GM18519 (cell line): ENCODE measurements at regions not wholly inside any gene's neighbourhood (a gene's known extent, or its start where the extent isn't known, plus 50 kb on each side); places are given as distances from the start of the nearest gene placed in this dataset.
"Not testable (repeated sequence)": the region's sequence is repeated elsewhere in the genome, so short reads cannot be mapped to it uniquely, and the experiment has no call there.

Source experiments
- ATAC-seq: cut with Tn5 transposase; IDR thresholded peaks from one replicate; pipeline ENCODE4 v1.9.1; 2021; ENCODE audit warnings: mild to moderate bottlenecking, moderate library complexity; ENCODE audit not compliant: unreplicated experiment, low FRiP score

DNA sequence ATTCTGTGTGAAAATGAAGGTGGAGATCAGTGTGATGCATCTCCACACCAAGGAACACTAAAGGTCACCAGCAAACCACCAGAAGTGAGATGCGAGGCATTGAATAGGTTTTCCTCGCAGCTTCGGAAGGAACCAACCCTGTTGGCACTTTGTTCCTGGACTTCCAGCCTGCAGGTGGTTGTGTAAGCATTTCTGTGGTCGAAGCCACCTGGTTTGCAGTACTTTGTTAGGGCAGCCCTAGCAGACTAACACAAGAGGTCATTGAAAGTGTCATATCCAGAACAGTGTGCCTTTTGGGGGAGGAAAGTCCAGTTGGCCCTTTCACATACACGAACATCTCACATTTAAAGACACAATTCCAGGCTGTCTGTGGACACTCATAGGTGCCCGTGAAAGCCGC, 237.2 kb upstream of the PLGLB1 start:
- ATAC-seq: not testable (repeated sequence)

GRCh38 chr2:87262184-87262702, 240.6 kb upstream of the PLGLB1 start:
- ATAC-seq: not testable (repeated sequence)

DNA sequence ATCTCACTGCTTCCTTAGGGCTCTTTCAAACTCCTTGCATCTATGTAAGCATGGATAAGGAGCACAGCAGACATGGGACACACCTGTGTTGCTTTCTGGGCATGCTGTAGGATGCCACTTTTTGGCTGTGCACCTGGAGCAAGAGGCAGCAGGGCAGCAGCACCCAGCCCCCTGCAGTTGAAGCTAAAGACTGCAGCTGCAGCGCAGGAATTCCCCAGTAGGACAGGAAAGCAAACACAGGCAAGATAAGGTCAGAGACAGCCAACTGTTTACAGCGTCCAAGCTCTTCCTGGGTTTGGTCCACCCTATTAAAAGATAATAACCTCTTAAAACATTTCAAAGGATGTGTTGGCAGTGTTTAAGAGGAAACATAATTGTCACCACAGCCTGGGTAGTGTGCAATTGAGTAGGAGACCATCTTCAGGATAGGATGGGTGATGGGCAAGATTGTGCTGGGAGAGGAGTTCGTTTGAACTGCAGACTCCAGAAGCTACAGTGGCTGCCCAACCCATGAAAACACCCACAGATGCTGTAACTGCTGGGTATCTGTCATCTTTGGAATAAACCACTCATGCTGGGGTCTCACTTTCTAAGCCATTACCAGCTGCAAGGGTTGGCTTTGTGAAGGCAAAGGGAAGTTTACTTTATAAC, 242.3 kb upstream of the PLGLB1 start:
- ATAC-seq: not testable (repeated sequence)

- ATAC-seq: not testable (repeated sequence)
Observed at GRCh38 chr2:87275192-87275591, 253.5 kb upstream of the PLGLB1 start.

DNA sequence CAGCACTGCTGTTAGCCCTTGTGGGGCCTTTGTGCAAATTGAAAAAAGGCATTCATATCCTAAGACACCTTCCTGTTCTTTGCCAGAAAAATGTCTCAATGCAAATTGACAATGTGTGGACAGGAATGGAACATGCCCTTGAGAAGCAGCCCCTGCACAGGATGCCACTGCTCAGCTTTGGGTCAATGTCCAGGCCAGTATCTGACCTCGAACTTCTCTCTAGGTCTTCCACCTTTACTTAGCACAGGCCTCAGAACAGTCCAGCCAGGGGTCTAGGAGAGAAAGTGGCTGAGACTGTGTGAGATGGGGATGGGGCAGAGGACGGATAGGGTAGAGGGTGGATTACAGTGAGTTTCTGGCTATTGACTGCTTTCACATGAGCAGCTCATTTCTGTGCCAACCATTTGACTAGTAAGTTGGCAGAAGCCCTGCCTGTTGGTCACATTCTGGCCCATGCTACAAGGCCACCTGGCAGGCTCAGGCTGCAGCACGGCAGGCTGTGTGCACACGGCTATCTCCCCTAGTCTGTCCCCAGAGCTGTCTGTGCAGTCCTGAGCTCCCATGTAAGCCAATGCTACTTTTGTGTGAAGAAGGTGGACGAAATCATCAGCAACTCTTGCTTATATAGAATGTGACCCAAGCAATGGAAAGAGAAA, 254.5 kb upstream of the PLGLB1 start:
- ATAC-seq: not testable (repeated sequence)

- ATAC-seq: not testable (repeated sequence)
Observed at GRCh38 chr2:87276673-87277072, 255.0 kb upstream of the PLGLB1 start.

DNA sequence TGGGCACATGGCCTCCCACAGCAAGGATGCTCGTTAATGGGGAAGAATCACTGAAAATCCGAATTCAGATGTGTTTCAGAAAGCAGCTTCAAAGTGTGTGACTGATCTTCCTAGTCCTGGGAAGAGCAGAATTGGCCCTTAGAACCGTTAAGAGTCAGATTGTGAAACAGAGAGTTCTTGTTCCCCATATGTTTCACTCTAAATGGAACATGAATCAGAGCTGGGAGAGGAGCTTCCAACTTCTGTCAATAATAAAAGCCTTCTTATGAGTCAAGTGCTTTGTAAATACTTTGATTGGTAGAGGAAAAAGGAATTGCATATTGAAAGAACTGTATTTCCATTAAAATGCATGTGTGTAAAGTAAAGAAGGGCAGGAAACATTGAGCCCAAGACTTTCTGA, 256.1 kb upstream of the PLGLB1 start:
- ATAC-seq: not testable (repeated sequence)

GRCh38 chr2:87280596-87281355, 259.1 kb upstream of the PLGLB1 start:
- not testable (repeated sequence) for ATAC-seq

GRCh38 chr2:87283735-87284470, 262.3 kb upstream of the PLGLB1 start:
- ATAC-seq: not testable (repeated sequence)

DNA sequence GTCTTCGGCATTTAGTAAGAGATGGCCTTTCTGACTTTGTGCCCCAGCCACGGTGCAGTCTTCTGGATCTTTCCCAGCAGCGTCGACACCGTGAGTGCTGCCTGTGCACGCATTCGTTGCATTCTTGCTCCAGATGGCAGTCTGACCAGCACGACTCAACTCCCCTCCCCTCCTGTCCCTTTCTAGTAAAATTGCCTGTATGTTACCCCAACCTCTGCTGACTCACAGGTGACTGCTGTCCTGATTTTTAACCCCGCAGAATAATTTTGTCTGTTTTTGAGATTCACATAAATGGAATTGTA, 262.8 kb upstream of the PLGLB1 start:
- ATAC-seq: not testable (repeated sequence)

GRCh38 chr2:87285139-87285538, 263.5 kb upstream of the PLGLB1 start:
- ATAC-seq: not testable (repeated sequence)

- ATAC-seq: peak; percentile 72
Observed at GRCh38 chr2:87290566-87291307, 269.1 kb upstream of the PLGLB1 start.

DNA sequence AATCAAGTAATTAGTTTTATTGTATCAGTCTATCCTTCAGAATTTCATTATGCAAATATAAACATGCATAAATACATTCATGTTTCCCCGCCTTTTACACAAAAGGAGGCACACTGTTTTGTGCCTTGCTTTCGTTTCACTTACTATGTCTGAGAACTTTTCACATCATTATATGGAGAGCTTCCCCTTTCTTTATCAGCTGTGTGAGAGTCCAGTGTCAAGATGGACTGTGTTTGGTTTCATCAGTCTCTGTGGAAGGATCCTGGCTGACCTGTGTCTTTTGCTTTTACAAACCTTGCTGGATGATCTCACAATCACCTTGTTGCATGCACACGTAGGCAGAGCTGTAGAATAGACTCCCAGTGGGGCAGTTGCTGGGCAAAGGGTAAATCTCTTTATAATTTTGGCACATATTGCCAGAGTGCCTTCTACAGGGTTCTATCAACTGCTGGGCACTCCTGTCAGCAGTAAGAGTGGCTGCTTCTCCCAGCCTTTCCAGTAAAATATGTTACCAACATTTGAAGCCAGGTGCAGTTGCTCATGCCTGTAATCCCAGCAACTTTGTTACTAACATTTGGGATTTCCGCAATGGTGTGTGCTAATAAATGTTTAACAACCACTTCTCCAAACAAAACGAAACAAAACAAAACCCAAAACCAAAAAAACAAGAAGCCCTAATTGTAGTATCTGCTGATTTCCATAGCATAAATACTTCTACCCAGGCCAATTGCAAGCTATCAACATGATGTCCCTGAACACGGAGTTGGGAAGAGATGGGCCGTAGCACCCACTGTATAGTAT, 270.0 kb upstream of the PLGLB1 start:
- ATAC-seq: not testable (repeated sequence)

- ATAC-seq: not testable (repeated sequence)
Observed at GRCh38 chr2:87293931-87294594, 272.4 kb upstream of the PLGLB1 start.

DNA sequence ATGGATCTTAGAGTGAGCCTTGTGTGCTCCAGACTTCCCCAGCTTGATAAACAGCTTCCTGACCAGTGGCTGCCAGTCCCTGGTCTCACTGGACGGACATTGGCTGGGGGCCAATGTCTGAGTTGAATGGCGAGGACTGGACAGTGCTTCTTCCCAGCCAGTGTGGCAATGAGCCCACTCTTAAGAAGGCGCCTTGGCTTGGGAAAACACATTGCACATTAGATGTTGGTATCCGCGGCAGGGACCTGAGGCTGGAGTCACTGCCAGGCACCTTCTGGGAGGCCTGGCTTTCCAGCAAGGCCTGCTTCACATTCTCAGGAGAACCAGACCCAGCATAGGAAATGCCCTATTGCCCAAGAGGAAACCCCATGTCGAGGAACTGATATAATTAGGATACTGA, 273.5 kb upstream of the PLGLB1 start:
- ATAC-seq: not testable (repeated sequence)

- ATAC-seq: not testable (repeated sequence)
Observed at GRCh38 chr2:87301349-87301748, 279.7 kb upstream of the PLGLB1 start.

DNA sequence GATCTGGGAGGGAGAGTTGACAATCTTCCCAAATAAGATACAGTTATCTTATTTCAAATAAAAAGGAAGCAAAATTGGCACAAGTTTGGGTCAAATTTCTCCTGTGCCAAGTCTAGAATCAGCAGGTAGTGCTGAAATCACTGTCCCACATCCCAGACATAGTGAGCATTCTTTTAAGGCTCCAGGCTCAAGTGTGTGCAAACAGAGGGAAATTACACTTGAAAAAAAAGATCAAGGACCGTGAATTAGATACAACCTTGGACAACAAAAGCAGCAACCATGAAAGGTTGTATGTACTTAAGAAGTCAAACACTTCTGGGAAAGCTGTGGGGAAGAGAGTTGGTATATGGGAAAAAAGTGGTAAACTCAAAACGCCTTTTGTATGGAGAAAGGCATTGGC, 280.2 kb upstream of the PLGLB1 start:
- not testable (repeated sequence) for ATAC-seq

DNA sequence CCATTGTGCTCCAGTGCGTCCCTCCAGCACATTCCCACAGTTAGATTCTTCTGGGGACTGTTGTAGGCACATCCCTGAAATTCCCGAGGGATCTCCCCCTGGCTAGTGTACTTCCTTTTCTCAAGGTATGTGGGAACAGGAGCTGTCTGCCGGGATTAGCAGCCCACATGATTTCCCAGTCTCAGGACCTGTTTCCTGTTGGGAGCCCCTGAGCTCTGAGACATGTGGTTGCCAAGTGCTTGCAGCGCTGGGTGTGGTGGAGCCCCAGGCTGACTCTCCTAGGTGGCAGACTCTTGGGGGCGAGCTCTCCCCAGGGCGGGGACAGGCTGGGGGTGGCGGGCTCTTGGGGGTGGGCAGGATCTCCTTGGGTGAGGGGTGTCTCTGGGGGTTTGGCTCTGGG, 287.0 kb upstream of the PLGLB1 start:
- not testable (repeated sequence) for ATAC-seq

- ATAC-seq: not testable (repeated sequence)
Observed at GRCh38 chr2:87309785-87310184, 288.1 kb upstream of the PLGLB1 start.
